ENCODE measurements at regions not wholly inside any gene's neighbourhood (a gene's known extent, or its start where the extent isn't known, plus 50 kb on each side); places are given as distances from the start of the nearest gene placed in this dataset.

- TF ChIP-seq CTCF (conservative IDR thresholded peaks at IDR 0.05): no peak
- TF ChIP-seq EZH2 (IDR thresholded peaks at IDR 0.05; ENCODE audit: low read depth): no peak
Observed at GRCh38 chr1:177476676-177477075, 305.9 kb downstream of the BRINP2 start.

Data from PC-9 (cell line).